Mesendoderm (in vitro differentiated cells): ENCODE measurements at regions not wholly inside any gene's neighbourhood (a gene's known extent, or its start where the extent isn't known, plus 50 kb on each side); places are given as distances from the start of the nearest gene placed in this dataset.

Experiments
- DNase-seq: peaks from one replicate; pipeline ENCODE4 v3.0.0; 2013
- H2AK5ac ChIP-seq: 2 replicates; pipeline ENCODE4 v1.6.1; 2013; ENCODE audit warnings: low read length, inconsistent platforms
- H2BK120ac ChIP-seq: 2 replicates; pipeline ENCODE4 v1.6.1; 2013; ENCODE audit warnings: low read depth, mild to moderate bottlenecking, low read length, moderate library complexity, mixed read lengths
- H2BK15ac ChIP-seq: replicated peaks from 2 replicates; pipeline ENCODE4 v1.6.1; 2013; ENCODE audit warnings: low read depth, mild to moderate bottlenecking, moderate library complexity
- H2BK5ac ChIP-seq: 2 replicates; pipeline ENCODE4 v1.6.1; 2013; ENCODE audit warnings: low read length, inconsistent platforms
- H3K18ac ChIP-seq: 2 replicates; pipeline ENCODE4 v1.6.1; 2013; ENCODE audit warnings: mild to moderate bottlenecking, low read length, mixed read lengths
- H3K23ac ChIP-seq: one replicate; pipeline ENCODE4 v1.6.1; 2013; ENCODE audit warnings: low read length
- H3K27ac ChIP-seq: 2 replicates; pipeline ENCODE4 v1.5.1; 2013; ENCODE audit warnings: low read depth, mild to moderate bottlenecking, inconsistent platforms, low read length, moderate library complexity
- H3K27me3 ChIP-seq: 2 replicates; pipeline ENCODE4 v1.6.1; 2013; ENCODE audit warnings: low read length, control low read depth, mild to moderate bottlenecking, inconsistent platforms; ENCODE audit not compliant: insufficient read depth, poor library complexity
- H3K36me3 ChIP-seq: 2 replicates; pipeline ENCODE4 v1.6.1; 2013; ENCODE audit warnings: low read length, inconsistent platforms; ENCODE audit not compliant: control insufficient read depth, insufficient read depth
- H3K4ac ChIP-seq: one replicate; pipeline ENCODE4 v1.6.1; 2013; ENCODE audit warnings: low read depth, mild to moderate bottlenecking, low read length, moderate library complexity
- H3K4me1 ChIP-seq: 2 replicates; pipeline ENCODE4 v1.6.1; 2013; ENCODE audit warnings: low read depth, low read length, inconsistent platforms; ENCODE audit not compliant: control insufficient read depth
- H3K4me2 ChIP-seq: 2 replicates; pipeline ENCODE4 v1.6.1; 2013; ENCODE audit warnings: low read length
- H3K4me3 ChIP-seq: 2 replicates; pipeline ENCODE4 v1.5.1; 2013; ENCODE audit warnings: mild to moderate bottlenecking, low read length
- H3K56ac ChIP-seq: one replicate; pipeline ENCODE4 v1.6.1; 2013; ENCODE audit warnings: low read length
- H3K79me1 ChIP-seq: 2 replicates; pipeline ENCODE4 v1.6.1; 2013; ENCODE audit warnings: low read length, inconsistent platforms
- H3K79me2 ChIP-seq: 2 replicates; pipeline ENCODE4 v1.6.1; 2013; ENCODE audit warnings: mild to moderate bottlenecking, low read length; ENCODE audit not compliant: control insufficient read depth, insufficient read depth
- H3K9ac ChIP-seq: 2 replicates; pipeline ENCODE4 v1.6.1; 2013; ENCODE audit warnings: low read length, inconsistent platforms
- H4K5ac ChIP-seq: one replicate; pipeline ENCODE4 v1.6.1; 2013; ENCODE audit warnings: low read length
- H4K8ac ChIP-seq: one replicate; pipeline ENCODE4 v1.6.1; 2013; ENCODE audit warnings: low read depth, mild to moderate bottlenecking, control low read depth, low read length, moderate library complexity
- whole genome bisulfite sequencing: extraction: QIAGEN DNeasy Blood & Tissue Kit; methylation state at CpG from one replicate; pipeline ENCODE4 v1.1.7; 2013; ENCODE audit warnings: low lambda C conversion rate, missing lambda C conversion rate; ENCODE audit not compliant: insufficient coverage; ENCODE audit errors: extremely low coverage; 5-methylcytosine and 5-hydroxymethylcytosine counted together

DNA sequence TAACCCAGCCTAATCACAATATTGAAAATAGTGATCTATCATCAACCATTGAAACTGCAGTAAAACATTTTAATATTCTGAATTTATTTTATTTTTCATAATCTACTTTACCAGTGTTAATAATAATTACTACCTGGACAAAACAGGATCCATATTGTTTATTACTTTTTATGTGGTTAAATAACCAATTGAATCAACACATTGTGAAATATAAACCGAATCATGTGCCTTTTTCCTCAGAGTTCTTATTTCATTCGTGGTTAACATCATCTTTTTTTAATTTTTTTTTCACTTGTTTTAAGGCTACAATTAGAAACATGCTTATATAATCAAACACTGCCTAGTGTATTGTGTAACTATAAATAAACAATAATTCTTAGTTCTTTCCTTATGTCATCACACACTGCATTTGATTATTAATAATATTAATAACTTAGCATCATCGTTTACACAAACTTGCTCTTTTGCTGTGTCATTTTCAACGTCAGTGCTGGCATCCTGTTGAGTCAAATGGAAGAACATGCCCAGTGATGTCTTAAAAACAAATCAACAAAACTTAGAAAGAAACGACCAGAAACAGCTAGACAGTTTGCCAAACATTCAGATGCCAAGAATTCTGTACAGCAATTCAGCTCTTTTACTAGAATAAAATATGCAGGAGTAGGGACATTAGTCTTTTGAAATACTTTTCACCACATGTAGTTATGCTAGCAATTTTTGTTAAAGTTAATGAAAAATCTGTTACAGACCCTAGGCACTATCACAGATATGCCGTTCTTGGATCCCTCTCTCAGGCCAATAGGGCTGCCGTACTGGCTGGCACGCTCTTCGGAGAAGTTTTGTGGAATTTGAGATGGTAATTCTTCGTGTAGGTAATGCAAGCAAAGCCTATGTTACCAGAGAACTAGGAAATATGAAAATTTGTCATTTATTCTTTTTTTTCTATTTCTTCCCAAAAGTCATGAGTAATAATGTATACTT, 330.4 kb upstream of the SEMA3A start:
- Histone ChIP-seq H2AK5ac (no peak overlapping the region), H3K23ac (no peak overlapping the region), H3K18ac (no peak overlapping the region), H3K79me1 (no peaks in the 10 kb centered on the region), H2BK5ac (no peak overlapping the region), H3K27me3 (no peaks in the 10 kb centered on the region), H3K4me1 (no peaks in the 10 kb centered on the region), H3K4me2 (no peak overlapping the region), H4K8ac (no peak overlapping the region), H4K5ac (no peak overlapping the region), H3K56ac (no peak overlapping the region), H3K9ac (no peak overlapping the region), H2BK15ac (no peak overlapping the region), H3K4ac (no peak overlapping the region), H2BK120ac (no peak overlapping the region), H3K36me3 (no peaks in the 10 kb centered on the region), H3K4me3 (no peak overlapping the region), H3K79me2 (no peaks in the 10 kb centered on the region), H3K27ac (no peak overlapping the region)
- WGBS: no CpG with 5 or more reads among the region's 10 CpGs
- DNase-seq: no peak

DNA sequence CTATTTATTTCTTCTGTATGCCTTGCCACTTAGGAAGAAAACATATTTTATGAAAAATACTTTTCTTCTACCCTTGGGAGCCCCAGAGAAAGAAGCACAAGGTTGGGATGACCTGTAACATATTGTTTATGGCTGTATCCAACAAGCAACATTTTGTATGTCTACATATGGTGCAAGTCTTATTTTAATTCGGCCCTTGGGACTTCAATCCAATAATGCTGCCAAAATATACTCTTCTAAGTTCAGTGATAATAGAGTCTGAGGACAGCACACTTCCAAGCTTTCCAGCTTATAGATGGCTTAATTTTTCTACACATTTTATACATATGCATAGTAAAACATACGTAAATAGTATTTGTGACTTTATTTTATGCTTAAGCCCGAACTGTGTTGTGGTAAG, 318.5 kb upstream of the SEMA3A start:
- no peak overlapping the region for H3K4ac ChIP-seq
- no peak for DNase-seq
- no peak overlapping the region for H2BK120ac ChIP-seq
- no peak overlapping the region for H3K23ac ChIP-seq
- H3K79me2 ChIP-seq: no peaks in the 10 kb centered on the region
- no peak overlapping the region for H3K18ac ChIP-seq
- H4K5ac ChIP-seq: no peak overlapping the region
- H3K4me1 ChIP-seq: no peaks in the 10 kb centered on the region
- no peak overlapping the region for H3K9ac ChIP-seq
- H2AK5ac ChIP-seq: no peak overlapping the region
- no peak overlapping the region for H3K4me2 ChIP-seq
- H3K4me3 ChIP-seq: no peak overlapping the region
- H3K56ac ChIP-seq: no peak overlapping the region
- H3K79me1 ChIP-seq: no peaks in the 10 kb centered on the region
- H2BK5ac ChIP-seq: no peak overlapping the region
- H3K27ac ChIP-seq: no peak overlapping the region
- no peaks in the 10 kb centered on the region for H3K27me3 ChIP-seq
- H4K8ac ChIP-seq: no peak overlapping the region
- H2BK15ac ChIP-seq: no peak overlapping the region
- no CpG with 5 or more reads among the region's 3 CpGs for WGBS
- no peaks in the 10 kb centered on the region for H3K36me3 ChIP-seq

DNA sequence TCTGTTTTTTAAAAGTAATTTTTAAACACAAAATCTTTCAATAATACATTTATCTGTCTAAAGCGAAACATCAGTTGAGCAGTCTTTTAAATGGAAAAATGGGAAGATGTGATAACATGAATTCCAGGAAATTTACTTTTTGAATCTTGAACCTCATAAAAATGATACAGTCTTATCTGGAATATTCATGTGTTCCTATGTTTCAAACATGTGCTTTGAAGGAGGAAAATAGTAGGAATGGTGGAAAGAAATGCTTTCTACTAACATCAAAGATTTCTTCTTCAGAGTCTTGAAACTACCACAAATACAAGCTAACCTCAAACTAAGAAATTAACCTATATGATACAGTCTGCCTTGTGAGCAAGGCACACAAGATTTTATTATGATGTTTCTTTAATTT, 317.5 kb upstream of the SEMA3A start:
- no peak for DNase-seq
- no peak overlapping the region for H2BK120ac ChIP-seq
- H3K4me1 ChIP-seq: no peaks in the 10 kb centered on the region
- H3K9ac ChIP-seq: no peak overlapping the region
- no peak overlapping the region for H3K56ac ChIP-seq
- H3K4ac ChIP-seq: no peak overlapping the region
- WGBS: no CpG with 5 or more reads among the region's 1 CpG
- no peaks in the 10 kb centered on the region for H3K79me1 ChIP-seq
- H2BK15ac ChIP-seq: no peak overlapping the region
- no peak overlapping the region for H4K5ac ChIP-seq
- H3K4me3 ChIP-seq: no peak overlapping the region
- no peak overlapping the region for H3K4me2 ChIP-seq
- no peak overlapping the region for H4K8ac ChIP-seq
- H2AK5ac ChIP-seq: no peak overlapping the region
- H3K27me3 ChIP-seq: no peaks in the 10 kb centered on the region
- no peak overlapping the region for H3K18ac ChIP-seq
- no peaks in the 10 kb centered on the region for H3K79me2 ChIP-seq
- no peak overlapping the region for H2BK5ac ChIP-seq
- no peak overlapping the region for H3K27ac ChIP-seq
- no peaks in the 10 kb centered on the region for H3K36me3 ChIP-seq
- H3K23ac ChIP-seq: no peak overlapping the region

DNA sequence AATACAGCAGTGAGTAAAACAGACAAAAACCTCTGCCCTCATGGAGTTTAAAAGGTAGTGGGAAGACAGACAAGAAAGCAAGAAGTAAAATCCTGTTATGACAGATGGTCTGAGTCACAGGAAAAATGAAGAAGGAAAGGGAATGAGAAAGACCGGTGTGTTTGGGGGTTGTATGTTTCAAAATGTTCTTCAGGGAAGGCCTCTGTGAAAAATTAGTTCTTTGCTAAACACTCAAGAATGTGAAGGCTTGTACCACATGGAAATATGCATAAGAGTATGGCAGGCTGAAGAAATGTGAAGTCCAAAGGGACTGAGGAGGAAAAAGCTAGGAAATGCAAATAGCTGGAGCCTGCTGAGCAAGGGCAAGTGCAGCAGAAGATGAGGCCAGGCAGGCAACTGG, 315.9 kb upstream of the SEMA3A start:
- no peak overlapping the region for H3K4me3 ChIP-seq
- no peak overlapping the region for H2BK120ac ChIP-seq
- H3K23ac ChIP-seq: no peak overlapping the region
- H3K4ac ChIP-seq: no peak overlapping the region
- no peak overlapping the region for H2AK5ac ChIP-seq
- no peaks in the 10 kb centered on the region for H3K4me1 ChIP-seq
- no peak overlapping the region for H4K8ac ChIP-seq
- no peak overlapping the region for H2BK15ac ChIP-seq
- DNase-seq: no peak
- H2BK5ac ChIP-seq: no peak overlapping the region
- no peak overlapping the region for H3K9ac ChIP-seq
- no peaks in the 10 kb centered on the region for H3K79me2 ChIP-seq
- H3K56ac ChIP-seq: no peak overlapping the region
- H3K18ac ChIP-seq: no peak overlapping the region
- no CpG with 5 or more reads among the region's 1 CpG for WGBS
- no peak overlapping the region for H4K5ac ChIP-seq
- H3K36me3 ChIP-seq: no peaks in the 10 kb centered on the region
- H3K4me2 ChIP-seq: no peak overlapping the region
- H3K27me3 ChIP-seq: no peaks in the 10 kb centered on the region
- H3K27ac ChIP-seq: no peak overlapping the region
- no peaks in the 10 kb centered on the region for H3K79me1 ChIP-seq

DNA sequence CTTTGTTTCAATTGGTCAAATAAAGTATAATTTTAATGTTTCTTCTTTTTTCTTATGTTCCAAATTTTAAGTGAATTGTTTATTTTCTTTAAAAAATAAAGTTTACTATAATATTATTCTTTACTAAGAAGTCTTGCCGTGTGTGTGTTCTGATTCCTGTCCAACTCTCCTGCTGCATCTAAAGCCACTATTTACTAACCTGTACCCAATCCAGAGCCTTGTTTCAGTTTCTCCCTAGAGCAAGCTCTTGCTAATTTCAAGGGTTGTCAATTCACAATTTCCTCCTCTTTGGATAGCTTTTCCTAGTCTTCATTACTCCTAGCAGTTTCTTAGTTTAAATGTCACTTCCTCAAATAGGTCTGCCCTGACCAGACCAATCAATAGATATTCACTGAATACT, 314.9 kb upstream of the SEMA3A start:
- Histone ChIP-seq H4K5ac (no peak overlapping the region), H3K18ac (no peak overlapping the region), H3K79me1 (no peaks in the 10 kb centered on the region), H3K4me1 (no peaks in the 10 kb centered on the region), H3K4me3 (no peak overlapping the region), H3K27ac (no peak overlapping the region), H3K4me2 (no peak overlapping the region), H2BK120ac (no peak overlapping the region), H2AK5ac (no peak overlapping the region), H3K27me3 (no peaks in the 10 kb centered on the region), H3K79me2 (no peaks in the 10 kb centered on the region), H3K9ac (no peak overlapping the region), H2BK5ac (no peak overlapping the region), H3K4ac (no peak overlapping the region), H3K36me3 (no peaks in the 10 kb centered on the region), H4K8ac (no peak overlapping the region), H2BK15ac (no peak overlapping the region), H3K23ac (no peak overlapping the region), H3K56ac (no peak overlapping the region)
- WGBS: no CpG with 5 or more reads among the region's 1 CpG
- no peak for DNase-seq

DNA sequence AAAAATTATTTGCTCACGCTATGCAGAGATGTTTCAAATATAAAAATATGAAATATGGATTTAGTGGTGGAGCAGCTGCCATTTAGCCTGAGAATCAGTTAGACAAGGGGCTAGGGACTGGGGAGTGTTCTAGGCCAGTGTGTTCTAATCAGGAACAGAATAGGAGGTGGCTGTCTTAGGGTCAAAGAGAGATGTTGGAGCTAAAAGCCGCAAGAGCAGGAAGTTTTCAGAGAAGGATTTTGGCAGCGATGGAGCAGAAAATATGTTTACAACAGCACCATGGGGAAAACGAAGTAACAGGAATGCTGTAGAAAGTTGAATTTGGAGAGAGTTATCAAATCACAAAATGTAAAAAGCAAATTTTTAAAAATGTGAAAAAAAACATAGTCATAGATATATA, 314.0 kb upstream of the SEMA3A start:
- Histone ChIP-seq H4K8ac (no peak overlapping the region), H3K4me2 (no peak overlapping the region), H3K9ac (no peak overlapping the region), H4K5ac (no peak overlapping the region), H3K18ac (peak overlapping the region; percentile 39), H3K27ac (no peak overlapping the region), H3K23ac (no peak overlapping the region), H3K27me3 (no peaks in the 10 kb centered on the region), H2BK15ac (no peak overlapping the region), H3K79me2 (no peaks in the 10 kb centered on the region), H3K4me3 (no peak overlapping the region), H3K56ac (no peak overlapping the region), H2AK5ac (no peak overlapping the region), H3K4ac (no peak overlapping the region), H2BK120ac (no peak overlapping the region), H2BK5ac (no peak overlapping the region), H3K4me1 (no peaks in the 10 kb centered on the region), H3K36me3 (no peaks in the 10 kb centered on the region), H3K79me1 (no peaks in the 10 kb centered on the region)
- DNase-seq: no peak
- WGBS: no CpG with 5 or more reads among the region's 4 CpGs
